Fibroblast of lung (primary cell): ENCODE measurements at regions not wholly inside any gene's neighbourhood (a gene's known extent, or its start where the extent isn't known, plus 50 kb on each side); places are given as distances from the start of the nearest gene placed in this dataset.

ENCODE experiments used
- EZH2 ChIP-seq: IDR thresholded peaks from 2 replicates; pipeline ENCODE4 v1.5.1; 2012; ENCODE audit warnings: low read length, control low read depth, mild to moderate bottlenecking; ENCODE audit errors: missing control alignments
- TF ChIP-seq, protein P1 (sequence below), 2 donors: IDR thresholded peaks in 1 of 2; conservative IDR thresholded peaks in 1 of 2; 1 replicate in 1 of 2; 2 replicates in 1 of 2; pipeline ENCODE4 v1.5.1; 2011 to 2012; ENCODE audit warnings: low read length in 2 of 2, control low read depth in 1 of 2, inconsistent platforms in 1 of 2, low read depth in 1 of 2, mild to moderate bottlenecking in 1 of 2

GRCh38 chr2:39546937-39547336 lies 109.9 kb upstream of the MAP4K3 start:
- TF ChIP-seq, protein P1, sequence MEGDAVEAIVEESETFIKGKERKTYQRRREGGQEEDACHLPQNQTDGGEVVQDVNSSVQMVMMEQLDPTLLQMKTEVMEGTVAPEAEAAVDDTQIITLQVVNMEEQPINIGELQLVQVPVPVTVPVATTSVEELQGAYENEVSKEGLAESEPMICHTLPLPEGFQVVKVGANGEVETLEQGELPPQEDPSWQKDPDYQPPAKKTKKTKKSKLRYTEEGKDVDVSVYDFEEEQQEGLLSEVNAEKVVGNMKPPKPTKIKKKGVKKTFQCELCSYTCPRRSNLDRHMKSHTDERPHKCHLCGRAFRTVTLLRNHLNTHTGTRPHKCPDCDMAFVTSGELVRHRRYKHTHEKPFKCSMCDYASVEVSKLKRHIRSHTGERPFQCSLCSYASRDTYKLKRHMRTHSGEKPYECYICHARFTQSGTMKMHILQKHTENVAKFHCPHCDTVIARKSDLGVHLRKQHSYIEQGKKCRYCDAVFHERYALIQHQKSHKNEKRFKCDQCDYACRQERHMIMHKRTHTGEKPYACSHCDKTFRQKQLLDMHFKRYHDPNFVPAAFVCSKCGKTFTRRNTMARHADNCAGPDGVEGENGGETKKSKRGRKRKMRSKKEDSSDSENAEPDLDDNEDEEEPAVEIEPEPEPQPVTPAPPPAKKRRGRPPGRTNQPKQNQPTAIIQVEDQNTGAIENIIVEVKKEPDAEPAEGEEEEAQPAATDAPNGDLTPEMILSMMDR (conservative IDR thresholded peaks at IDR 0.05 in 1 of 2, IDR thresholded peaks at IDR 0.05 in 1 of 2; ENCODE audit: low read depth in 1 of 2, low read length in 2 of 2): no peak
- no peak for TF ChIP-seq EZH2
